Right atrium auricular region (tissue), 2 donors: ENCODE measurements at regions not wholly inside any gene's neighbourhood (a gene's known extent, or its start where the extent isn't known, plus 50 kb on each side); places are given as distances from the start of the nearest gene placed in this dataset.

Experiments used
- DNase-seq: peaks from one replicate; pipeline ENCODE4 v3.0.0-alpha.2; 2019; ENCODE audit warnings: low spot score
- H3K27ac ChIP-seq, 2 donors: fragments of 200-600 bp; sonication (generic); 1 replicate in 1 of 2; 2 replicates in 1 of 2; pipeline ENCODE4 v1.5.1; 2016 to 2019
- H3K27me3 ChIP-seq, 2 donors: fragments of 200-600 bp; sonication (generic); one replicate each; pipeline versions ENCODE4 v1.5.1 to v1.6.0; 2017 to 2019
- H3K36me3 ChIP-seq: fragments of 200-600 bp; sonication (generic); one replicate; pipeline ENCODE4 v1.5.1; 2016
- H3K4me1 ChIP-seq, 2 donors: fragments of 200-600 bp; sonication (generic); one replicate each; pipeline versions ENCODE4 v1.5.1 to v1.6.0; 2017 to 2019
- H3K4me3 ChIP-seq, 2 donors: fragments of 200-600 bp; sonication (generic); 1 replicate in 1 of 2; 2 replicates in 1 of 2; pipeline ENCODE4 v1.5.1; 2017 to 2019; ENCODE audit warnings: mild to moderate bottlenecking in 1 of 2, moderate library complexity in 1 of 2
- H3K9me3 ChIP-seq, 2 donors: fragments of 200-600 bp; sonication (generic); one replicate each; pipeline ENCODE4 v1.5.1; 2019
- TF ChIP-seq, protein P1 (sequence below), 2 donors: fragments of 200-600 bp; sonication (generic); IDR thresholded peaks; one replicate each; pipeline ENCODE4 v1.5.1; 2019; ENCODE audit warnings: antibody characterized with exemption in 2 of 2

GRCh38 chr1:38270849-38271633 lies 224.4 kb upstream of the POU3F1 start:
- Histone ChIP-seq H3K4me3 (no peak overlapping the region), H3K27ac (no peak overlapping the region), H3K4me1 (no peaks in the 10 kb centered on the region), H3K9me3 (no peaks in the 10 kb centered on the region), H3K27me3 (no peaks in the 10 kb centered on the region), H3K36me3 (no peaks in the 10 kb centered on the region)
- TF ChIP-seq, protein P1, sequence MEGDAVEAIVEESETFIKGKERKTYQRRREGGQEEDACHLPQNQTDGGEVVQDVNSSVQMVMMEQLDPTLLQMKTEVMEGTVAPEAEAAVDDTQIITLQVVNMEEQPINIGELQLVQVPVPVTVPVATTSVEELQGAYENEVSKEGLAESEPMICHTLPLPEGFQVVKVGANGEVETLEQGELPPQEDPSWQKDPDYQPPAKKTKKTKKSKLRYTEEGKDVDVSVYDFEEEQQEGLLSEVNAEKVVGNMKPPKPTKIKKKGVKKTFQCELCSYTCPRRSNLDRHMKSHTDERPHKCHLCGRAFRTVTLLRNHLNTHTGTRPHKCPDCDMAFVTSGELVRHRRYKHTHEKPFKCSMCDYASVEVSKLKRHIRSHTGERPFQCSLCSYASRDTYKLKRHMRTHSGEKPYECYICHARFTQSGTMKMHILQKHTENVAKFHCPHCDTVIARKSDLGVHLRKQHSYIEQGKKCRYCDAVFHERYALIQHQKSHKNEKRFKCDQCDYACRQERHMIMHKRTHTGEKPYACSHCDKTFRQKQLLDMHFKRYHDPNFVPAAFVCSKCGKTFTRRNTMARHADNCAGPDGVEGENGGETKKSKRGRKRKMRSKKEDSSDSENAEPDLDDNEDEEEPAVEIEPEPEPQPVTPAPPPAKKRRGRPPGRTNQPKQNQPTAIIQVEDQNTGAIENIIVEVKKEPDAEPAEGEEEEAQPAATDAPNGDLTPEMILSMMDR (IDR thresholded peaks at IDR 0.05), result no peak
- DNase-seq, result no peak

DNA sequence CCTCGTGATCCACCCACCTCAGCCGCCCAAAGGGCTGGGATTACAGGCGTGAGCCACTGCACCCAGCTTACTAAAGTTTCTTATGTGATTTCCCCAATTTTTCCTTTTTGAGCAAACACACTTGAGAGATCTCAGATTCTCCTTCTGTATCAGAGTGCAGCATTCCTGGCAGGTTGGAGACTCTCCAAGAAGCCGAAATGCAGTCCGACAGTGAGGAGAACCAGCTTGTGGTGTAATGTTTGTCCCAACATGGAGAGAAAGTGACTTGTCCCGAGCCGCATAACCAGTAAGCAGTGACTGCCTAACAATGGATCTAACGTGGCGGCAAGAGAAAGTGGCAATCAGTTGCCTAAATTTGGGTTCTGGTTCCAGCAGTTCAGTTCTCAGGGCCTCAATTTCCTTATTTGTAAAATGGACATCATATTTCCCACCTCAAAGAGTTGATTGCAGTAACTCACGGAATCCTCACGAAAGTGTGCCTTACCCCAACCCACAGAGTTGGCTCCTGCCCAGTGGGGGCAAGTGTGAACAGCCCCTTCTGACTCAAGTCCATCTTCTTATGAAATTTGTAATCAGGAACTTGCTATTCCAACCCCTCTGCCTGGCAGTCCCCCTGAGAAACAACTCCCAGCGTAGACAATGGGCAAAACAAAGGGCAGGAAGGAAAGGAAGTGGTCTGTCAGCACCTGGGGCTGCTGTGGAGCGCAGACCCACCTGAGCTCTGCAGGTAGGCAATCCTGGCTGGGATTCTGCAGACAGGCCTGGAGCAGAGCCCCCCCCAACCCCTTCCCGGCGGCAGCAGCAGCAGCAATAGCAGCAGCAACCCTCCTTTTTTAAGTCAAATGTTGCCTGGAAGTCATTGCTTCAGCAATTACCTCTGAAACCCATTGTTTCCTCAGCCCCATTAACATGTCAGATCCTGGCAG lies 223.6 kb upstream of the POU3F1 start:
- no peak for DNase-seq
- H3K9me3 ChIP-seq, result no peaks in the 10 kb centered on the region
- TF ChIP-seq, protein P1 (IDR thresholded peaks at IDR 0.05), result no peak
- H3K4me1 ChIP-seq, result no peaks in the 10 kb centered on the region
- no peak overlapping the region for H3K4me3 ChIP-seq
- H3K27me3 ChIP-seq, result no peaks in the 10 kb centered on the region
- H3K27ac ChIP-seq, result no peak overlapping the region
- no peaks in the 10 kb centered on the region for H3K36me3 ChIP-seq

DNA sequence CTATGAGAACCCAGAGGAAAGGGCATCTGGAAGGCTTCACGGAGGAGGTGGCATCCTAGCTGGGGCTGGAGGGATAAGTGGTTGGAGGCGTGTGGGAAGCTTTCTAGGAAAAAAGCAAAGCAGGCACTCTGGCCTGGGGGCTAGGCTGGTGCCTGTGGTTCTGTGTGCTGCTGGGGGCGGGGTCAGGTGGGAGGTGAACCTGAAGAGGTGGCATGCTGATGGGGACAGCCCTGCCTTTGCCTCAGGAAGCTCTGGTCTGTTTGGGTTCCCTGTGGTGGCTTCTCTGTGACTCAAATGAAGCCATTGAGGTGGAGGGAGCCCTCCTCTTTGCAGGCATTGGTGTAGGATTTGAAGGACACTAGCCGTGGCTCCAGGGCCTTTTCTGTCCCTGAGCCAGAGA lies 221.6 kb upstream of the POU3F1 start:
- Histone ChIP-seq H3K36me3 (no peaks in the 10 kb centered on the region), H3K27me3 (no peaks in the 10 kb centered on the region), H3K4me1 (no peaks in the 10 kb centered on the region), H3K4me3 (no peak overlapping the region), H3K9me3 (no peaks in the 10 kb centered on the region), H3K27ac (no peak overlapping the region)
- TF ChIP-seq, protein P1 (IDR thresholded peaks at IDR 0.05), result no peak
- no peak for DNase-seq

GRCh38 chr1:38267037-38268036 lies 220.7 kb upstream of the POU3F1 start:
- TF ChIP-seq, protein P1 (IDR thresholded peaks at IDR 0.05), result no peak
- H3K4me3 ChIP-seq, result no peak overlapping the region
- no peaks in the 10 kb centered on the region for H3K36me3 ChIP-seq
- H3K9me3 ChIP-seq, result no peaks in the 10 kb centered on the region
- no peaks in the 10 kb centered on the region for H3K27me3 ChIP-seq
- no peak for DNase-seq
- H3K4me1 ChIP-seq, result no peaks in the 10 kb centered on the region
- H3K27ac ChIP-seq, result no peak overlapping the region

DNA sequence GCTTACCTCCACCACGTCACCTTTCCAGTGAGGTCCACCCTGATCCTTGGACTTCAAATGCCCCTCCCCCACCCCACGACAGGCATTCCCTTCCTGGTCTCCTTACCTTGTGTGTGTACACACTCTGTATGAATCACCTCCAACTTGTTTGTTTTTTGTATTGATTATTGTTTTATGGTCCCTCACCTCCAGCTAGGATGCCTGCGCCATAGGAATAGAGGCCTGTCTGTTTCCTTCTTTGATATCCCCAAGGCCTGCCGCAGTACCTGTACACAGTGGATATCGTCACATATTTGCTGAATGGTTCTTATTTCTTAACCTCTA lies 219.6 kb upstream of the POU3F1 start:
- no peaks in the 10 kb centered on the region for H3K9me3 ChIP-seq
- TF ChIP-seq, protein P1 (IDR thresholded peaks at IDR 0.05), result no peak
- no peaks in the 10 kb centered on the region for H3K4me1 ChIP-seq
- no peaks in the 10 kb centered on the region for H3K36me3 ChIP-seq
- H3K27me3 ChIP-seq, result no peaks in the 10 kb centered on the region
- no peak overlapping the region for H3K4me3 ChIP-seq
- no peak for DNase-seq
- no peak overlapping the region for H3K27ac ChIP-seq
